GM23338 (cell line): ENCODE measurements at regions not wholly inside any gene's neighbourhood (a gene's known extent, or its start where the extent isn't known, plus 50 kb on each side); places are given as distances from the start of the nearest gene placed in this dataset.

ENCODE experiments used
- ATAC-seq: fragments of 200-7000 bp; cut with Tn5 transposase; 3 replicates; pipeline ENCODE4 v1.9.1; 2020
- DNase-seq: peaks from one replicate; pipeline ENCODE4 v3.0.0-alpha.2; 2015; ENCODE audit warnings: low spot score
- H2AFZ ChIP-seq: fragments of 200-600 bp; sonication (generic); 2 replicates; pipeline ENCODE4 v1.8.0; 2016; ENCODE audit warnings: antibody characterized with exemption, mild to moderate bottlenecking, moderate library complexity
- H3F3A ChIP-seq: fragments of 200-600 bp; sonication (generic); replicated peaks from 2 replicates; pipeline ENCODE4 v1.8.0; 2017; ENCODE audit warnings: antibody characterized with exemption, mixed run types, low read depth
- H3K27ac ChIP-seq: fragments of 200-600 bp; sonication (generic); 2 replicates; pipeline ENCODE4 v1.6.1; 2016; ENCODE audit warnings: low read depth
- H3K27me3 ChIP-seq: fragments of 200-600 bp; sonication (generic); 2 replicates; pipeline ENCODE4 v1.8.0; 2016; ENCODE audit warnings: mild to moderate bottlenecking, mixed run types, moderate library complexity; ENCODE audit not compliant: insufficient read depth
- H3K36me3 ChIP-seq: fragments of 200-600 bp; sonication (generic); 2 replicates; pipeline ENCODE4 v1.8.0; 2016; ENCODE audit warnings: mild to moderate bottlenecking; ENCODE audit not compliant: insufficient read depth
- H3K4me1 ChIP-seq: fragments of 200-600 bp; sonication (generic); 2 replicates; pipeline ENCODE4 v1.8.0; 2016; ENCODE audit warnings: mild to moderate bottlenecking, moderate library complexity; ENCODE audit not compliant: insufficient read depth
- H3K4me2 ChIP-seq: fragments of 200-600 bp; sonication (generic); 2 replicates; pipeline ENCODE4 v1.7.1; 2017; ENCODE audit warnings: mixed run types
- H3K4me3 ChIP-seq: fragments of 200-600 bp; sonication (generic); 2 replicates; pipeline ENCODE4 v1.6.1; 2016; ENCODE audit warnings: mixed run types
- H3K79me2 ChIP-seq: fragments of 200-600 bp; sonication (generic); replicated peaks from 2 replicates; pipeline ENCODE4 v1.8.0; 2017; ENCODE audit warnings: mild to moderate bottlenecking; ENCODE audit not compliant: insufficient read depth
- H3K9me2 ChIP-seq: fragments of 200-600 bp; sonication (generic); 2 replicates; pipeline ENCODE4 v1.8.0; 2017; ENCODE audit not compliant: insufficient read depth
- H4K20me1 ChIP-seq: fragments of 200-600 bp; sonication (generic); replicated peaks from 2 replicates; pipeline ENCODE4 v1.8.0; 2017; ENCODE audit warnings: mild to moderate bottlenecking; ENCODE audit not compliant: insufficient read depth
- H3K27ac Mint-ChIP-seq: 2 replicates; pipeline ENCODE4 v1.8.0; 2020; ENCODE audit warnings: inconsistent platforms, mild to moderate bottlenecking, moderate library complexity, mixed read lengths
- H3K27me3 Mint-ChIP-seq: 3 replicates; pipeline ENCODE4 v1.8.0; 2022; ENCODE audit warnings: low read depth, mild to moderate bottlenecking, moderate library complexity, mixed read lengths, inconsistent platforms; ENCODE audit not compliant: insufficient read depth, poor library complexity
- H3K36me3 Mint-ChIP-seq: 3 replicates; pipeline ENCODE4 v1.8.0; 2021; ENCODE audit warnings: low read depth, mild to moderate bottlenecking, inconsistent platforms, moderate library complexity, mixed read lengths
- H3K4me1 Mint-ChIP-seq: 3 replicates; pipeline ENCODE4 v1.8.0; 2020; ENCODE audit warnings: mild to moderate bottlenecking, inconsistent platforms, mixed read lengths
- H3K4me3 Mint-ChIP-seq: 3 replicates; pipeline ENCODE4 v1.8.0; 2021; ENCODE audit warnings: moderate library complexity, mild to moderate bottlenecking, inconsistent platforms, mixed read lengths
- H3K9me3 Mint-ChIP-seq: 3 replicates; pipeline ENCODE4 v1.8.0; 2020; ENCODE audit warnings: moderate library complexity, mild to moderate bottlenecking, inconsistent platforms, mixed read lengths
- CREB1 ChIP-seq: fragments of 250-450 bp; sonication (Bioruptor Pico); IDR thresholded peaks from 2 replicates; pipeline ENCODE4 v1.5.0; 2020; ENCODE audit warnings: low read depth, mild to moderate bottlenecking, moderate library complexity
- CTCF ChIP-seq, 2 experiments: fragments of 200-600 bp in 1 of 2; sonication (generic) in 1 of 2; conservative IDR thresholded peaks; 2 replicates each; pipeline versions ENCODE4 v1.5.1 to v1.6.1; 2016 to 2017; ENCODE audit warnings: antibody characterized with exemption in 2 of 2, low read depth in 2 of 2, mild to moderate bottlenecking in 2 of 2, moderate library complexity in 1 of 2
- ETS1 ChIP-seq: IDR thresholded peaks from 2 replicates; pipeline ENCODE4 v1.6.1; 2016; ENCODE audit warnings: antibody characterized with exemption
- EZH2phosphoT487 ChIP-seq: fragments of 200-600 bp; sonication (generic); IDR thresholded peaks from one replicate; pipeline ENCODE4 v1.8.1; 2018; ENCODE audit warnings: antibody characterized with exemption; ENCODE audit not compliant: unreplicated experiment
- NANOG ChIP-seq: IDR thresholded peaks from 2 replicates; pipeline ENCODE4 v1.6.1; 2016; ENCODE audit warnings: antibody characterized with exemption, borderline replicate concordance
- REST ChIP-seq: IDR thresholded peaks from one replicate; pipeline ENCODE4 v1.6.1; 2018; ENCODE audit warnings: antibody characterized with exemption; ENCODE audit not compliant: unreplicated experiment
- STAT1 ChIP-seq: IDR thresholded peaks from one replicate; pipeline ENCODE4 v1.6.1; 2016; ENCODE audit warnings: antibody characterized with exemption; ENCODE audit not compliant: unreplicated experiment
- ZNF114 ChIP-seq: fragments of 250-450 bp; sonication (Bioruptor Pico); IDR thresholded peaks from 2 replicates; pipeline ENCODE4 v1.5.0; 2020; ENCODE audit warnings: mild to moderate bottlenecking, moderate library complexity

DNA sequence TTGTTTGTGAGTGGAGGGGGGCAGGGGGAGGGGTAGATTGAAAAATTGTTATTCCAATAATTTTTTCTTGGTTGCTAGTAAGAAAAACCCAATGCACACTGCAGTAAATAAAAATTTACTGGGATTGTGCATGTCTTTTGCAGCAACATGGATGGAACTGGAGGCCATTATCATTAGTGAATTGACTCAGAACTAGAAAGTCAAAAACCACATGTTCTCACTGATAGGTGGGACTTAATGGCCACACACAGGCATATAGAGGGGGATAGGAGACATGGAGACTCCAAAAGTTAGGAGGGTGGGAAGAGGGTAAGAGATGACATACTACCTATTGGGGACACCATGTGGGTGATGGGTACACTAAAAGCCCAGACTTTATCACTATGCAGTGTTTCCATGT lies 67.2 kb downstream of the BUB3 start:
- Histone ChIP-seq H3K4me2 (no peak overlapping the region), H2AFZ (no peak overlapping the region), H3K27me3 (no peaks in the 10 kb centered on the region), H3K4me3 (no peak overlapping the region), H3K9me2 (no peaks in the 10 kb centered on the region; the same call in none of the 2 replicates), H3K36me3 (no peaks in the 10 kb centered on the region), H3K27ac (no peak overlapping the region), H3K4me1 (peaks cover 5% of the 10 kb centered on the region), H4K20me1 (no peaks in the 10 kb centered on the region), H3F3A (no peaks in the 10 kb centered on the region), H3K79me2 (no peaks in the 10 kb centered on the region)
- no peak overlapping the region for H3K27ac Mint-ChIP-seq
- no peak overlapping the region for H3K4me3 Mint-ChIP-seq
- peaks cover 2% of the 10 kb centered on the region; the same call in 1 of the 3 replicates for H3K9me3 Mint-ChIP-seq
- no peak for TF ChIP-seq STAT1
- TF ChIP-seq ZNF114 = no peak
- TF ChIP-seq REST = no peak
- no peak for TF ChIP-seq NANOG
- no peak for TF ChIP-seq EZH2phosphoT487
- ATAC-seq (no peak), DNase-seq (no peak)
- H3K4me1 Mint-ChIP-seq = peaks cover 12% of the 10 kb centered on the region
- no peaks in the 10 kb centered on the region for H3K27me3 Mint-ChIP-seq
- H3K36me3 Mint-ChIP-seq = peaks cover 4% of the 10 kb centered on the region; the same call in 2 of the 3 replicates

- Histone ChIP-seq H3K4me1 (no peaks in the 10 kb centered on the region), H3K36me3 (no peaks in the 10 kb centered on the region), H3K79me2 (no peaks in the 10 kb centered on the region), H3K9me2 (no peaks in the 10 kb centered on the region; the same call in none of the 2 replicates), H3K27ac (no peak overlapping the region), H3K4me3 (no peak overlapping the region), H3K4me2 (no peak overlapping the region), H3F3A (no peaks in the 10 kb centered on the region), H2AFZ (no peak overlapping the region), H3K27me3 (no peaks in the 10 kb centered on the region), H4K20me1 (no peaks in the 10 kb centered on the region; the same call in 1 of the 2 replicates)
- H3K4me1 Mint-ChIP-seq = no peaks in the 10 kb centered on the region; the same call in 1 of the 3 replicates
- no peak overlapping the region for H3K27ac Mint-ChIP-seq
- H3K36me3 Mint-ChIP-seq = 0 out of 3 replicates have a peak, but pooled peaks cover 3% of the 10 kb centered on the region
- TF ChIP-seq CTCF (conservative IDR thresholded peaks at IDR 0.05; ENCODE audit: low read depth in 2 of 2) (no peak), ETS1 (no peak), CREB1 (CRISPR knock-in tag) (no peak)
- no peak for DNase-seq
- no peaks in the 10 kb centered on the region for H3K9me3 Mint-ChIP-seq
- H3K4me3 Mint-ChIP-seq = no peak overlapping the region
- no peak for ATAC-seq
- H3K27me3 Mint-ChIP-seq = no peaks in the 10 kb centered on the region
Measured at GRCh38 chr10:123222832-123223231, 68.6 kb downstream of the BUB3 start.
